ENCODE measurements at regions not wholly inside any gene's neighbourhood (a gene's known extent, or its start where the extent isn't known, plus 50 kb on each side); places are given as distances from the start of the nearest gene placed in this dataset.

- no peaks in the 10 kb centered on the region for H3K4me1 ChIP-seq (ENCODE audit: control insufficient read depth, insufficient read depth, low read length)
- no peak overlapping the region for H3K27ac ChIP-seq (ENCODE audit: insufficient read depth, low read depth, low read length, poor library complexity, severe bottlenecking)
- WGBS, 2 experiments = 100% methylated on average over 1 of the region's 1 CpG
- no peaks in the 10 kb centered on the region for H3K27me3 ChIP-seq (ENCODE audit: control insufficient read depth, insufficient read depth, low read length, poor library complexity, severe bottlenecking)
- no peak overlapping the region for H3K4me3 ChIP-seq (ENCODE audit: insufficient read depth, low read depth, low read length)
- H3K36me3 ChIP-seq (ENCODE audit: control insufficient read depth, insufficient read depth, low read length) = no peaks in the 10 kb centered on the region
- no peaks in the 10 kb centered on the region for H3K9me3 ChIP-seq (ENCODE audit: control insufficient read depth, low read length)
Observed at GRCh38 chr4:144557404-144557803, 88.6 kb upstream of the HHIP start.

DNA sequence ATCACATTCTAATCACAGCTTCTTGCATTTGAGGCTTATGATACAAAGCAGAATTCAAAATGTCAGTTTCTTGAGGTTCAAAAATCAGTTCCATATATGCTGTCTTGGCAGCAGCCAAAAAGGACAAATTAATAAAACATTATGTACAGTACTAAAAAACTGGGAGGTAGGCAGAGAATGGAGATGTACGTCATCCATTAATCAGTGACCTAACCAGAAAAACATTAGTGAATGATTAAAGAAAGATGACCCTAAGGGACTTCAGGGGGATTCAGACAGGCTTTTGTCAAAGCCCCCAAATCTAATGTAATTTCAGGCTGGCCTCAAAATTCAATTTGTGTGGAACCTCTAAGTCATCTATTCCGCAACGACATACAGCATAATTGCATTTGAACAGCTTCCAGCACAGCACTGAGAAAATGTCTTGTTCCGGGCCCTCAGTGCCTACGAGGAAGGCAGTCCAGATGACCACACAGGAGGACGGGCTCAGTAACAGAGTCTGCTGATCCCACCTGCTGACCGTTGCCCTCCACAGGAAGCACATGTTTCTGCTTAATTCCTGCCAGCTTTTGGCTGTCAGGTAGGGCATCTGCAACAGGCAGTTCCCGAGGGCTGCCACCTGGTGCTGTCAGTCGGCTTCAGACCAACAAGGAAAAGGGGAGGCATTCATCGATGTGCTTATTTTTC is 83.8 kb upstream of the HHIP start:
- Histone ChIP-seq H3K4me3 (ENCODE audit: insufficient read depth, low read depth, low read length) (no peak overlapping the region), H3K36me3 (ENCODE audit: control insufficient read depth, insufficient read depth, low read length) (no peaks in the 10 kb centered on the region), H3K27me3 (ENCODE audit: control insufficient read depth, insufficient read depth, low read length, poor library complexity, severe bottlenecking) (no peaks in the 10 kb centered on the region), H3K27ac (ENCODE audit: insufficient read depth, low read depth, low read length, poor library complexity, severe bottlenecking) (no peak overlapping the region), H3K4me1 (ENCODE audit: control insufficient read depth, insufficient read depth, low read length) (no peaks in the 10 kb centered on the region), H3K9me3 (ENCODE audit: control insufficient read depth, low read length) (no peaks in the 10 kb centered on the region)
- 69 to 71% methylated on average over 9 to 10 of the region's 10 CpGs for WGBS, 2 experiments

DNA sequence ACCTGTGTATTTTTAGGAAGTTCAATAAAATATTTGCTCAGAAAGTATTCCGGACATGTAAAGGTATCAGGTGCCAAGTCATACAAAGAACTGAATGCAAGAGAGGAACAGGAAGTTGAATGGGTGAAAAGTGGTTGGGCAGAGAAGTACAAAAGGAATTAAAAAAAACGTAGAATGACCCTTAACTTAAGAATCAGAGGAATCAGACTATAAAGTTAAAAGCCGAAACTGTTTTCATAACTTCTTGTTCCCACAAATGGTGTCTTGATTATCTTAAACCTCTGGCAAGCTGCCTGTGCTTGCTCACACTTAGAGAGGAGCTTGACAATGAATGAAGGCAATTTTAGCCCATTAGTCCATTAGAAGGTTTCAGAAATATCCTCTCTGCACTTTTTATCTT is 81.6 kb upstream of the HHIP start:
- Histone ChIP-seq H3K4me1 (ENCODE audit: control insufficient read depth, insufficient read depth, low read length) (no peaks in the 10 kb centered on the region), H3K27me3 (ENCODE audit: control insufficient read depth, insufficient read depth, low read length, poor library complexity, severe bottlenecking) (no peaks in the 10 kb centered on the region)
- 73 to 76% methylated on average over 3 of the region's 3 CpGs for WGBS, 2 experiments

DNA sequence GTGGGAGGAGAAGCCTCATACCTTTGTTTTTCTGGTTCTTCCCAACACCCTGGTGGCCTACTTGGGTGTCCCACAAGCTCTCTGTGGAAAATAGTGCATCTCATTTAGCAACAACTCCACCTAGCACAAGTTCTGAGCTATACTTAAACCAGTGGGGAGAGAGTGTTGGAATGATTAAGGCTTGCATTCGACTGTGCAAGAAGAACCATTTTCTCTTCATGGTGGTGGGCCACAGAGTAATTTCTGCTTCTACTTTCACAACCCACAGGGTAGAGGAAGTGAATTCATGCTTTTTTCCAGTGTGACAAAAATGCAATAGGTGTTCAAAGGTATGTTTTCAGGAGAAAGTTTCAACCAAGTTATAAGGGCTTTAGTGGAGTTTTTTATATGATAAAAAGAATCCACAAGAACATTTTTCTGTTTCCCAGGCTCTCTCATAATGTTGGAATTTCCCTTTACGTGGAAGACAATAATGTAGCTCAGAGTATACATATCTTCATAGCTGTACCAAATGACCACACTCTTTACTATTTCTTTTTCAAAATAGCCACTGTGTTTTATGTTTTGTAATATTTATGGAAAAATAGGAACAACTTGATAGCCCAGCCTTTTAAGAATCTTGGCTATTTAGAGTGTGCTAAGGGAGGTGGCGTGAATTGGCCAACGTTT is 80.3 kb upstream of the HHIP start:
- H3K27me3 ChIP-seq (ENCODE audit: control insufficient read depth, insufficient read depth, low read length, poor library complexity, severe bottlenecking) = no peaks in the 10 kb centered on the region
- H3K4me1 ChIP-seq (ENCODE audit: control insufficient read depth, insufficient read depth, low read length) = no peaks in the 10 kb centered on the region
- H3K9me3 ChIP-seq (ENCODE audit: control insufficient read depth, low read length) = no peaks in the 10 kb centered on the region
- no peaks in the 10 kb centered on the region for H3K36me3 ChIP-seq (ENCODE audit: control insufficient read depth, insufficient read depth, low read length)
- no peak overlapping the region for H3K4me3 ChIP-seq (ENCODE audit: insufficient read depth, low read depth, low read length)
- H3K27ac ChIP-seq (ENCODE audit: insufficient read depth, low read depth, low read length, poor library complexity, severe bottlenecking) = no peak overlapping the region
- WGBS, 2 experiments = 89 to 96% methylated on average over 3 to 4 of the region's 4 CpGs

More for the DNA sequence above, 81.6 kb upstream of the HHIP start:
- no peaks in the 10 kb centered on the region for H3K9me3 ChIP-seq (ENCODE audit: control insufficient read depth, low read length)
- no peak overlapping the region for H3K27ac ChIP-seq (ENCODE audit: insufficient read depth, low read depth, low read length, poor library complexity, severe bottlenecking)
- no peak overlapping the region for H3K4me3 ChIP-seq (ENCODE audit: insufficient read depth, low read depth, low read length)
- no peaks in the 10 kb centered on the region for H3K36me3 ChIP-seq (ENCODE audit: control insufficient read depth, insufficient read depth, low read length)

DNA sequence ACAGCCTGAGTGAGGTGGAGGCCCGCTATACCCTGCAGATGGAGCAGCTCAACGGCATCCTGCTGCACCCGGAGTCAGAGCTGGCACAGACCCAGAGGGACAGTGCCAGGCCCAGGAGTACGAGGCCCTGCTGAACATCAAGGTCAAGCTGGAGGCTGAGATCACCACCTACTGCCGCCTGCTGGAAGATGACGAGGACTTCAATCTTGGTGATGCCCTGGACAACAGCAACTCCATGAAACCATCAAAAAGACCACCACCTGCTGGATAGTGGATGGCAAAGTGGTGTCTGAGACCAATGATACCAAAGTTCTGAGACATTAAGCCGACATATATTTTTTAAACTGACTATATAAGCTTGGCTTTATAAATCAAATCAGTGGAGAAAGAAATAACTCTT is 73.3 kb upstream of the HHIP start:
- Histone ChIP-seq H3K4me1 (ENCODE audit: control insufficient read depth, insufficient read depth, low read length) (no peaks in the 10 kb centered on the region), H3K27ac (ENCODE audit: insufficient read depth, low read depth, low read length, poor library complexity, severe bottlenecking) (no peak overlapping the region), H3K36me3 (ENCODE audit: control insufficient read depth, insufficient read depth, low read length) (no peaks in the 10 kb centered on the region), H3K27me3 (ENCODE audit: control insufficient read depth, insufficient read depth, low read length, poor library complexity, severe bottlenecking) (no peaks in the 10 kb centered on the region), H3K9me3 (ENCODE audit: control insufficient read depth, low read length) (no peaks in the 10 kb centered on the region), H3K4me3 (ENCODE audit: insufficient read depth, low read depth, low read length) (no peak overlapping the region)
- 88 to 90% methylated on average over 6 to 7 of the region's 7 CpGs for WGBS, 2 experiments

DNA sequence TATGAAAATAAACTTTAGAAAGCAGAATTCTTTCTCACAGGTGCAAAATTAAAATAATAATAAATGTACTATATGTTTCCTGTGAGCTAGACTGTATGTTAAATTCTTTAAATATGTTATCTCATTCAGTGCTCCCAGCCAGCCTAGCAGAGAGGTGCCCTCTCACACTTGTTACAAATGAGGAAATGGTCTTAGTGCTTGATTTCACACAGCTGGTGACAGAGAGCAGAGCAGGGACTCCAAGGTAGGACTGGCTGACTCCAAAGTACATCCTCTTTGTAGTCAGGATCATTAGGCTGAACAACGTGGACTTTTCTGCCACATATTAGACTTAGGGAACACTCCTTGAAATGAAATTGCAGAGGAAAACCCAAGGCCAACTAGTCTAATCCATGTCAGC is 72.0 kb upstream of the HHIP start:
- WGBS, 2 experiments = 85 to 90% methylated on average over 1 of the region's 1 CpG
- Histone ChIP-seq H3K36me3 (ENCODE audit: control insufficient read depth, insufficient read depth, low read length) (no peaks in the 10 kb centered on the region), H3K4me1 (ENCODE audit: control insufficient read depth, insufficient read depth, low read length) (no peaks in the 10 kb centered on the region), H3K9me3 (ENCODE audit: control insufficient read depth, low read length) (no peaks in the 10 kb centered on the region), H3K27me3 (ENCODE audit: control insufficient read depth, insufficient read depth, low read length, poor library complexity, severe bottlenecking) (no peaks in the 10 kb centered on the region), H3K4me3 (ENCODE audit: insufficient read depth, low read depth, low read length) (no peak overlapping the region), H3K27ac (ENCODE audit: insufficient read depth, low read depth, low read length, poor library complexity, severe bottlenecking) (no peak overlapping the region)

DNA sequence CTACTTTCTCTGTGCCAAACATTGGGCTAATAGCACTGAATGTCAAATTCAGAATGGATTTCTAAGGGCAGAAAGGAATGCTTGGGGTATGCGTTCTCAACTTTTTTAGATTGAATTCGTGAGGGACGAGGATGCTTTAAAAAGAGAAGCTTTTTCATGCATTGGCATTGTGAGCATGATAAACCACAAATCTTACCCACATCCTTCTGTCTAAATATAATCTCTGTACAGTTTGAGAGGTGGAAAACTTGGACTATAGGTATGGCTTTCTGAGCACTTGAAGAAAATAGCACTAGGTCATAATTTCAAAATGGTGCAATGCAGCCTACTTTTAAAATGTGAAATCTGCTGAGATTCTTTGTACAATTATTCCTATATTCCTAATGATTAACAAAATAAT is 71.4 kb upstream of the HHIP start:
- Histone ChIP-seq H3K9me3 (ENCODE audit: control insufficient read depth, low read length) (no peaks in the 10 kb centered on the region), H3K4me3 (ENCODE audit: insufficient read depth, low read depth, low read length) (no peak overlapping the region), H3K27me3 (ENCODE audit: control insufficient read depth, insufficient read depth, low read length, poor library complexity, severe bottlenecking) (no peaks in the 10 kb centered on the region), H3K4me1 (ENCODE audit: control insufficient read depth, insufficient read depth, low read length) (no peaks in the 10 kb centered on the region), H3K36me3 (ENCODE audit: control insufficient read depth, insufficient read depth, low read length) (no peaks in the 10 kb centered on the region), H3K27ac (ENCODE audit: insufficient read depth, low read depth, low read length, poor library complexity, severe bottlenecking) (no peak overlapping the region)
- 93 to 100% methylated on average over 3 of the region's 3 CpGs for WGBS, 2 experiments

GRCh38 chr4:144575181-144575580 is 70.8 kb upstream of the HHIP start:
- H3K4me1 ChIP-seq (ENCODE audit: control insufficient read depth, insufficient read depth, low read length) = no peaks in the 10 kb centered on the region
- no peaks in the 10 kb centered on the region for H3K36me3 ChIP-seq (ENCODE audit: control insufficient read depth, insufficient read depth, low read length)
- no peaks in the 10 kb centered on the region for H3K27me3 ChIP-seq (ENCODE audit: control insufficient read depth, insufficient read depth, low read length, poor library complexity, severe bottlenecking)
- WGBS, 2 experiments = 84 to 88% methylated on average over 2 of the region's 2 CpGs
- no peak overlapping the region for H3K4me3 ChIP-seq (ENCODE audit: insufficient read depth, low read depth, low read length)
- H3K9me3 ChIP-seq (ENCODE audit: control insufficient read depth, low read length) = no peaks in the 10 kb centered on the region
- H3K27ac ChIP-seq (ENCODE audit: insufficient read depth, low read depth, low read length, poor library complexity, severe bottlenecking) = no peak overlapping the region

- H3K9me3 ChIP-seq (ENCODE audit: control insufficient read depth, low read length) = no peaks in the 10 kb centered on the region
- no peaks in the 10 kb centered on the region for H3K27me3 ChIP-seq (ENCODE audit: control insufficient read depth, insufficient read depth, low read length, poor library complexity, severe bottlenecking)
- H3K27ac ChIP-seq (ENCODE audit: insufficient read depth, low read depth, low read length, poor library complexity, severe bottlenecking) = no peak overlapping the region
- H3K4me1 ChIP-seq (ENCODE audit: control insufficient read depth, insufficient read depth, low read length) = no peaks in the 10 kb centered on the region
- H3K36me3 ChIP-seq (ENCODE audit: control insufficient read depth, insufficient read depth, low read length) = no peaks in the 10 kb centered on the region
- H3K4me3 ChIP-seq (ENCODE audit: insufficient read depth, low read depth, low read length) = no peak overlapping the region
- WGBS, 2 experiments = 87 to 91% methylated on average over 4 of the region's 4 CpGs
Observed at GRCh38 chr4:144578681-144579080, 67.3 kb upstream of the HHIP start.

- H3K9me3 ChIP-seq (ENCODE audit: control insufficient read depth, low read length) = no peaks in the 10 kb centered on the region
- no peak overlapping the region for H3K4me3 ChIP-seq (ENCODE audit: insufficient read depth, low read depth, low read length)
- H3K4me1 ChIP-seq (ENCODE audit: control insufficient read depth, insufficient read depth, low read length) = no peaks in the 10 kb centered on the region
- H3K36me3 ChIP-seq (ENCODE audit: control insufficient read depth, insufficient read depth, low read length) = no peaks in the 10 kb centered on the region
- no peak overlapping the region for H3K27ac ChIP-seq (ENCODE audit: insufficient read depth, low read depth, low read length, poor library complexity, severe bottlenecking)
- H3K27me3 ChIP-seq (ENCODE audit: control insufficient read depth, insufficient read depth, low read length, poor library complexity, severe bottlenecking) = no peaks in the 10 kb centered on the region
Observed at GRCh38 chr4:144579411-144580030, 66.4 kb upstream of the HHIP start.

All from ectodermal cell (in vitro differentiated cells).